Panc1 (cell line): ENCODE measurements at regions not wholly inside any gene's neighbourhood (a gene's known extent, or its start where the extent isn't known, plus 50 kb on each side); places are given as distances from the start of the nearest gene placed in this dataset.

Experiments
- POLR2AphosphoS5 ChIP-seq: IDR thresholded peaks from 2 replicates; pipeline ENCODE4 v1.6.1; 2012; ENCODE audit warnings: mild to moderate bottlenecking, low read depth, low read length, moderate library complexity
- TCF7L2 ChIP-seq: IDR thresholded peaks from 2 replicates; pipeline ENCODE4 v1.6.1; 2011; ENCODE audit warnings: mild to moderate bottlenecking, low read depth, low read length, inconsistent platforms
- TF ChIP-seq, protein P1 (sequence below), 2 experiments: IDR thresholded peaks; 2 replicates each; pipeline ENCODE4 v1.6.1; 2011 to 2012; ENCODE audit warnings: low read depth in 2 of 2, control low read depth in 1 of 2, low read length in 1 of 2, mild to moderate bottlenecking in 1 of 2, moderate library complexity in 1 of 2; ENCODE audit not compliant: insufficient read depth in 1 of 2
- TF ChIP-seq, protein P2 (sequence below): fragments of 450-650 bp; IDR thresholded peaks from 2 replicates; pipeline ENCODE4 v1.5.1; 2017; ENCODE audit warnings: mild to moderate bottlenecking

DNA sequence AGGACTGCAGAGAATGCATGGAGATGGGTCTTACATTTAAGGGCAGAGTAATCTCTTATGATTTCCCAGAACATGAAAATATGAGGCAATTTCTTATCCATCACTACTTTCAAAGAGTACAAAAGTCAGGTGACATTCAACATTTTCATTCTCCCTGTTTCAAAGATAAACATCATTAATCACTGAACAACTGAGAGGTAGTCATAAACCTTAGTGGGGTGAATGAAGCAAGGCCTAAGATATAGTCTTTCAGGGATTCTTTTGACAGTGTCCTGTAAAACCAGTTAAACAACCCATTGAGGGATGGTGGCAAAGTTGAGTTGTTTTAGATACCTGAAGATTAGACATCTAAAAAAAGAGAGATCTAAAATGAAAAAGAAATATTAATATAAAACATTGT is 271.6 kb upstream of the CBLB start:
- TF ChIP-seq, protein P1, sequence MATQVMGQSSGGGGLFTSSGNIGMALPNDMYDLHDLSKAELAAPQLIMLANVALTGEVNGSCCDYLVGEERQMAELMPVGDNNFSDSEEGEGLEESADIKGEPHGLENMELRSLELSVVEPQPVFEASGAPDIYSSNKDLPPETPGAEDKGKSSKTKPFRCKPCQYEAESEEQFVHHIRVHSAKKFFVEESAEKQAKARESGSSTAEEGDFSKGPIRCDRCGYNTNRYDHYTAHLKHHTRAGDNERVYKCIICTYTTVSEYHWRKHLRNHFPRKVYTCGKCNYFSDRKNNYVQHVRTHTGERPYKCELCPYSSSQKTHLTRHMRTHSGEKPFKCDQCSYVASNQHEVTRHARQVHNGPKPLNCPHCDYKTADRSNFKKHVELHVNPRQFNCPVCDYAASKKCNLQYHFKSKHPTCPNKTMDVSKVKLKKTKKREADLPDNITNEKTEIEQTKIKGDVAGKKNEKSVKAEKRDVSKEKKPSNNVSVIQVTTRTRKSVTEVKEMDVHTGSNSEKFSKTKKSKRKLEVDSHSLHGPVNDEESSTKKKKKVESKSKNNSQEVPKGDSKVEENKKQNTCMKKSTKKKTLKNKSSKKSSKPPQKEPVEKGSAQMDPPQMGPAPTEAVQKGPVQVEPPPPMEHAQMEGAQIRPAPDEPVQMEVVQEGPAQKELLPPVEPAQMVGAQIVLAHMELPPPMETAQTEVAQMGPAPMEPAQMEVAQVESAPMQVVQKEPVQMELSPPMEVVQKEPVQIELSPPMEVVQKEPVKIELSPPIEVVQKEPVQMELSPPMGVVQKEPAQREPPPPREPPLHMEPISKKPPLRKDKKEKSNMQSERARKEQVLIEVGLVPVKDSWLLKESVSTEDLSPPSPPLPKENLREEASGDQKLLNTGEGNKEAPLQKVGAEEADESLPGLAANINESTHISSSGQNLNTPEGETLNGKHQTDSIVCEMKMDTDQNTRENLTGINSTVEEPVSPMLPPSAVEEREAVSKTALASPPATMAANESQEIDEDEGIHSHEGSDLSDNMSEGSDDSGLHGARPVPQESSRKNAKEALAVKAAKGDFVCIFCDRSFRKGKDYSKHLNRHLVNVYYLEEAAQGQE (IDR thresholded peaks at IDR 0.05; ENCODE audit: insufficient read depth in 1 of 2, low read depth in 2 of 2, low read length in 1 of 2): no peak
- TF ChIP-seq POLR2AphosphoS5: no peak
- TF ChIP-seq, protein P2, sequence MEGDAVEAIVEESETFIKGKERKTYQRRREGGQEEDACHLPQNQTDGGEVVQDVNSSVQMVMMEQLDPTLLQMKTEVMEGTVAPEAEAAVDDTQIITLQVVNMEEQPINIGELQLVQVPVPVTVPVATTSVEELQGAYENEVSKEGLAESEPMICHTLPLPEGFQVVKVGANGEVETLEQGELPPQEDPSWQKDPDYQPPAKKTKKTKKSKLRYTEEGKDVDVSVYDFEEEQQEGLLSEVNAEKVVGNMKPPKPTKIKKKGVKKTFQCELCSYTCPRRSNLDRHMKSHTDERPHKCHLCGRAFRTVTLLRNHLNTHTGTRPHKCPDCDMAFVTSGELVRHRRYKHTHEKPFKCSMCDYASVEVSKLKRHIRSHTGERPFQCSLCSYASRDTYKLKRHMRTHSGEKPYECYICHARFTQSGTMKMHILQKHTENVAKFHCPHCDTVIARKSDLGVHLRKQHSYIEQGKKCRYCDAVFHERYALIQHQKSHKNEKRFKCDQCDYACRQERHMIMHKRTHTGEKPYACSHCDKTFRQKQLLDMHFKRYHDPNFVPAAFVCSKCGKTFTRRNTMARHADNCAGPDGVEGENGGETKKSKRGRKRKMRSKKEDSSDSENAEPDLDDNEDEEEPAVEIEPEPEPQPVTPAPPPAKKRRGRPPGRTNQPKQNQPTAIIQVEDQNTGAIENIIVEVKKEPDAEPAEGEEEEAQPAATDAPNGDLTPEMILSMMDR: no peak
- TF ChIP-seq TCF7L2: no peak
